Activated CD4-positive, alpha-beta T cell treated with anti-CD3 and anti-CD28 coated beads for 36 hours (primary cell): ENCODE measurements at regions not wholly inside any gene's neighbourhood (a gene's known extent, or its start where the extent isn't known, plus 50 kb on each side); places are given as distances from the start of the nearest gene placed in this dataset.

Experiments used
- ATAC-seq: fragments of 200-7000 bp; cut with Tn5 transposase; one replicate; pipeline ENCODE4 v1.10.0; 2021; ENCODE audit warnings: mild to moderate bottlenecking, moderate library complexity
- CTCF ChIA-PET: fragments of 350-600 bp; sonication (Branson Sonifier 250); formaldehyde crosslinking; loops from one replicate; lab custom pipeline; 2021; ENCODE audit warnings: antibody characterized with exemption; lab: Charles Lee
- POLR2A ChIA-PET: fragments of 350-600 bp; sonication (Branson Sonifier 250); formaldehyde crosslinking; loops from one replicate; lab custom pipeline; 2021; ENCODE audit warnings: antibody characterized with exemption, inconsistent platforms; lab: Charles Lee
- DNase-seq: peaks from one replicate; pipeline ENCODE4 v3.0.0-alpha.2; 2020
- H3K27ac Mint-ChIP-seq: one replicate; pipeline ENCODE4 v1.8.0; 2021; ENCODE audit warnings: mixed read lengths
- H3K27me3 Mint-ChIP-seq: one replicate; pipeline ENCODE4 v1.8.0; 2021; ENCODE audit warnings: mixed read lengths
- H3K36me3 Mint-ChIP-seq: one replicate; pipeline ENCODE4 v1.8.0; 2021; ENCODE audit warnings: low read depth, mixed read lengths
- H3K4me1 Mint-ChIP-seq: one replicate; pipeline ENCODE4 v1.8.0; 2021; ENCODE audit warnings: mixed read lengths
- H3K4me3 Mint-ChIP-seq: one replicate; pipeline ENCODE4 v1.8.0; 2021; ENCODE audit warnings: mild to moderate bottlenecking, moderate library complexity, mixed read lengths
- H3K9me3 Mint-ChIP-seq: one replicate; pipeline ENCODE4 v1.8.0; 2021; ENCODE audit warnings: low read depth, mixed read lengths
- intact Hi-C, 2 experiments: fragments of 100-400 bp; cut with DNase I in 1 of 2; cut with micrococcal nuclease in 1 of 2; formaldehyde crosslinking; loops; one replicate each; pipeline versions ENCODE4 v1.14.2 to v1.15.1; 2022 to 2024; cut with DNase I, micrococcal nuclease

DNA sequence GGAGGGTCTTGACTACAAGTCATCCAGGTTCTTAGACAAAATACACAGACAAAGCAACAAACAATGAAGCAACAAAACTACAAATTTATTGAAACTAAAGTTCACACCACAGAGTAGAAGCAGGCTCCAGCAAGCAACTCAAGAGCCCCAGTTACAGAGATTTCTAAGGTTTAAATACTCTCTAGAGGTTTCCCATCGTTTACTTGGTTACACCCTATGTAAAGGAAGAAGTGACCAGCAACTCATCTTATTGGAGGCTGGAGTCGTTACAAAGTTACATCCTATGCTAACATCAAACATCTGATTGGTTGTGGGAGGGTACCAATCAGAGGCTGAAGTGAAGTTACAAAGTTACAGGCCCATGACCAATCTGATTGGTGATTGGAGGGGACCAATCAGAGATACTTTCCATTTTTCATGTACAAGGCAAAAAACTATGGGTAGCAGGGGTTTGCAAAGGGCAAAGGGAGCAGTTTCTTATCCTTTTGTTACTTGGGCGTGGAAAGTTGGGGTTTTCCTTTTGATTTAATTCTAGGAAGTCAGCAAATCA lies 2292.6 kb upstream of the C9orf72 start:
- intact Hi-C loops: no loop called here
- no peak overlapping the region for H3K4me3 Mint-ChIP-seq
- POLR2A ChIA-PET: no interaction called here
- H3K9me3 Mint-ChIP-seq: peaks cover 9% of the 10 kb centered on the region
- no peak for DNase-seq
- H3K27me3 Mint-ChIP-seq: no peaks in the 10 kb centered on the region
- H3K36me3 Mint-ChIP-seq: no peaks in the 10 kb centered on the region
- H3K4me1 Mint-ChIP-seq: no peaks in the 10 kb centered on the region
- CTCF ChIA-PET: no interaction called here
- H3K27ac Mint-ChIP-seq: no peak overlapping the region
- ATAC-seq: peak; percentile 61

GRCh38 chr9:29866556-29866955 lies 2293.3 kb upstream of the C9orf72 start:
- Mint-ChIP-seq H3K9me3 (peaks cover 9% of the 10 kb centered on the region), H3K27ac (no peak overlapping the region), H3K27me3 (no peaks in the 10 kb centered on the region), H3K4me1 (no peaks in the 10 kb centered on the region), H3K4me3 (no peak overlapping the region), H3K36me3 (no peaks in the 10 kb centered on the region)
- ChIA-PET POLR2A (no interaction called here), CTCF (no interaction called here)
- intact Hi-C loops: no loop called here
- ATAC-seq (peak; percentile 55), DNase-seq (no peak)

GRCh38 chr9:29873579-29873978 lies 2300.3 kb upstream of the C9orf72 start:
- intact Hi-C loops: no loop called here
- POLR2A ChIA-PET: no interaction called here
- ATAC-seq (no peak), DNase-seq (no peak)
- Mint-ChIP-seq H3K27me3 (no peaks in the 10 kb centered on the region), H3K4me1 (no peaks in the 10 kb centered on the region), H3K4me3 (no peak overlapping the region), H3K9me3 (peaks cover 9% of the 10 kb centered on the region), H3K27ac (no peak overlapping the region), H3K36me3 (no peaks in the 10 kb centered on the region)
- CTCF ChIA-PET: no interaction called here

- Mint-ChIP-seq H3K4me3 (no peak overlapping the region), H3K9me3 (peaks cover 1% of the 10 kb centered on the region), H3K27ac (no peak overlapping the region), H3K4me1 (no peaks in the 10 kb centered on the region), H3K36me3 (no peaks in the 10 kb centered on the region), H3K27me3 (no peaks in the 10 kb centered on the region)
- CTCF ChIA-PET: no interaction called here
- POLR2A ChIA-PET: no interaction called here
- intact Hi-C loops: no loop called here
- no peak for DNase-seq
- ATAC-seq: no peak
Observed at GRCh38 chr9:29875547-29875946, 2302.3 kb upstream of the C9orf72 start.

- ATAC-seq (no peak), DNase-seq (no peak)
- peaks cover 3% of the 10 kb centered on the region for H3K9me3 Mint-ChIP-seq
- intact Hi-C loops: no loop called here
- H3K4me1 Mint-ChIP-seq: no peaks in the 10 kb centered on the region
- no peaks in the 10 kb centered on the region for H3K36me3 Mint-ChIP-seq
- CTCF ChIA-PET: no interaction called here
- no peaks in the 10 kb centered on the region for H3K27me3 Mint-ChIP-seq
- POLR2A ChIA-PET: no interaction called here
- no peak overlapping the region for H3K27ac Mint-ChIP-seq
- H3K4me3 Mint-ChIP-seq: no peak overlapping the region
Observed at GRCh38 chr9:29882767-29883166, 2309.5 kb upstream of the C9orf72 start.

DNA sequence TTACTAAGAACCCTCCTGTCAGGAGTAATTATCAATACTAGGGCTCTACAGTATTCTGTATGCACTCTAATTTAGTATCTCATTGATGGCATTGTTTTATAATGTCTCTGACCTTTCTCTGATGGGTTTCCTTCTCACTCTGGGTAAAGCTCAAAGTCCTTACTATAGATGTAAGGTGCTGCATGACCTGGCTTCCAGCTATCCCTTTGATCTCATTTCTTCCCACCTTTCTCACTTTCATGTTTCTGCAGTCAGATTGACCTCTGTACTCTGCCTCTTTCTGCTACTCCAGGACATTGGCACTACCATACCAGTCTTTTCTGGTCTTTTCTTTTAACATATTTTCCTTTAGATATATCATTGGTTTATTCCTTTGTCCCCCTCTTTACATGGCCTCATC lies 2332.8 kb upstream of the C9orf72 start:
- H3K27ac Mint-ChIP-seq: no peak overlapping the region
- CTCF ChIA-PET: no interaction called here
- no peaks in the 10 kb centered on the region for H3K4me1 Mint-ChIP-seq
- no peak overlapping the region for H3K4me3 Mint-ChIP-seq
- no peaks in the 10 kb centered on the region for H3K36me3 Mint-ChIP-seq
- intact Hi-C loops: no loop called here
- no peaks in the 10 kb centered on the region for H3K27me3 Mint-ChIP-seq
- no peak for DNase-seq
- POLR2A ChIA-PET: no interaction called here
- peaks cover 2% of the 10 kb centered on the region for H3K9me3 Mint-ChIP-seq
- no peak for ATAC-seq

DNA sequence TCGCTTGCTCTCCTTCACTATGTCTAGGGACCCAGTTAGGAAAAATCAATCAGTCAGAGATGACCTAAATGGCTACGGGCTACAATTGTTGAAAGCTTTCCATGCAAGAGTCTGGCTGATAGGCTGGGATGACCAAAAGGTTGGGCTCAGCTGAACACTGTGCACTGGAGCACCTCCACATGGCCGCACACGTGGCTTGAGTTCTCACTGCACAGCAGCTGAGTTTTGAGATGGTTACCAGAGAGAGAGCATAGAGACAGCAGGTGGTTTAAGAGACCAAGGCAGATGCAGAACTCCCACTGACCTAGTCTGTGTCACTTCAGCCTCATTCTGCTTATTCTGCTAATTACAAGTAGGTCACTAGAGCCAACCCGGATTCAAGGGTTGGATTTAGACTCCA lies 2354.8 kb upstream of the C9orf72 start:
- peaks cover 4% of the 10 kb centered on the region for H3K9me3 Mint-ChIP-seq
- ChIA-PET CTCF (interaction anchor here (0.6 kb wide), 1 partner anchor 30 kb away, joined by 3 read pairs; no protein-coding TSS in a partner anchor), POLR2A (no interaction called here)
- no peaks in the 10 kb centered on the region for H3K27me3 Mint-ChIP-seq
- no peak overlapping the region for H3K27ac Mint-ChIP-seq
- no peaks in the 10 kb centered on the region for H3K4me1 Mint-ChIP-seq
- H3K4me3 Mint-ChIP-seq: no peak overlapping the region
- intact Hi-C loops: no loop called here
- ATAC-seq (no peak), DNase-seq (no peak)
- H3K36me3 Mint-ChIP-seq: no peaks in the 10 kb centered on the region

DNA sequence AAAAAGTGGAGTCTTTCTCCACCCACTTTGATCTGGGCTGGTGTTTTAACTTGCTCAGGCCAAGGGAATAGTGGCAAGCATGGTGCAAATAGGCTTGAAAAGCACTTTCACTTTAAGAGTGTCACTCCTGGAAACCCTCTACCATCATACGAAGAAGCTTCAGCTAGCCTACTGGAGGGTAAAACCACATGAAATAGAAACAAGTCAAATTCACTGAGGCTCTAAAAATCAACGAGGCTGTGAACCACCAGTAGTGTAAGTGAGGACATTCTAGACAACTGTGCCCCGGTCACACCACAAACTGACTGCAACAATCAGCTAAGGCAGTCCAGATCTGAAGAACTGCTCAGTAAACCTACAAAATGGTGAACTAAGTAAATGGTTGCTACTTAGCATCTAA lies 2366.3 kb upstream of the C9orf72 start:
- CTCF ChIA-PET: no interaction called here
- no peaks in the 10 kb centered on the region for H3K4me1 Mint-ChIP-seq
- POLR2A ChIA-PET: no interaction called here
- no peak overlapping the region for H3K4me3 Mint-ChIP-seq
- no peak for ATAC-seq
- H3K27ac Mint-ChIP-seq: no peak overlapping the region
- no peak for DNase-seq
- H3K27me3 Mint-ChIP-seq: no peaks in the 10 kb centered on the region
- H3K9me3 Mint-ChIP-seq: peaks cover 16% of the 10 kb centered on the region
- intact Hi-C loops: no loop called here
- no peaks in the 10 kb centered on the region for H3K36me3 Mint-ChIP-seq

- ATAC-seq: no peak
- H3K4me1 Mint-ChIP-seq: no peaks in the 10 kb centered on the region
- DNase-seq: no peak
- intact Hi-C loops: no loop called here
- H3K27me3 Mint-ChIP-seq: no peaks in the 10 kb centered on the region
- CTCF ChIA-PET: no interaction called here
- H3K27ac Mint-ChIP-seq: no peak overlapping the region
- POLR2A ChIA-PET: no interaction called here
- H3K4me3 Mint-ChIP-seq: no peak overlapping the region
- peaks cover 4% of the 10 kb centered on the region for H3K9me3 Mint-ChIP-seq
- H3K36me3 Mint-ChIP-seq: no peaks in the 10 kb centered on the region
Observed at GRCh38 chr9:29945012-29945411, 2371.7 kb upstream of the C9orf72 start.

DNA sequence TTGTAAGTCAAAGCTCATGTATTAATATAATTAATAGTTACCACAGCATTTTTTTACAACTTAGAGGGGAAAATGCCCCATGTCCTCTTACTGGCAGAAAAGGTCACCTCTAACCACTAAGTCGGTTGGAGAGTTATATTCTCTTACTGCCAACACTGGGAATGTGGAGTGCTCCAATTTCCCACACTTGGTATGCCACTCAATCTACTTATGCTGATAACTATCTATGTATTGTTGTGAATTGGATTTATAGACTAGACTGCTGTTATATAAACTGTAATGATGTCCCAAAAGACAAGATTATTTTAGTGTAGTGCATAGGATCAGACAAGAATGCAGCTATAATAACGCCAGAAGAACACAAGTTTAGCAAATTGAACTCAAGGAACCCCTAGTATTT lies 2385.2 kb upstream of the C9orf72 start:
- CTCF ChIA-PET: interaction anchor here (0.6 kb wide), 1 partner anchor 30 kb away, joined by 3 read pairs; no protein-coding TSS in a partner anchor
- no peak for ATAC-seq
- Mint-ChIP-seq H3K27me3 (no peaks in the 10 kb centered on the region), H3K4me1 (no peaks in the 10 kb centered on the region), H3K36me3 (no peaks in the 10 kb centered on the region), H3K4me3 (no peak overlapping the region), H3K9me3 (peaks cover 1% of the 10 kb centered on the region), H3K27ac (no peak overlapping the region)
- no peak for DNase-seq
- intact Hi-C loops: no loop called here
- POLR2A ChIA-PET: no interaction called here

DNA sequence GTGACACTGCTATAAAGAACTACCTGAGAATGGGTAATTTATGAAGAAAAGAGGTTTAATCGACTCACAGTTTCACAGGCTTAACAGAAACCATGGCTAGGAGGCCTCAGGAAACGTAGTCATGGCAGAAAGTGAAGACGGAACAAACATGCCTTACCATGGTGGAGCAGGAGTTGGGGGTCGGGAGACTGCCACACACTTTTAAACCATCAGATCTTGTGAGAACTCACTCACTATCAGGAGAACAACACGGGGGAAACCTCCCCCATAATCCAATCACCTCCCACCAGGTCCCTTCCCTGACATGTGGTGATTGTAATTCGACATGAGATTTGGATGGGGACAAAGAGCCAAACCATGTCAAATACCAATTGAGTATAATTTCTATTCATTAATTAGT lies 2392.6 kb upstream of the C9orf72 start:
- intact Hi-C loops: no loop called here
- no peaks in the 10 kb centered on the region for H3K4me1 Mint-ChIP-seq

GRCh38 chr9:29966247-29966646 lies 2393.0 kb upstream of the C9orf72 start:
- H3K4me1 Mint-ChIP-seq: no peaks in the 10 kb centered on the region
- intact Hi-C loops: no loop called here
- ChIA-PET CTCF (no interaction called here), POLR2A (no interaction called here)
- H3K9me3 Mint-ChIP-seq: no peaks in the 10 kb centered on the region
- H3K36me3 Mint-ChIP-seq: no peaks in the 10 kb centered on the region
- no peaks in the 10 kb centered on the region for H3K27me3 Mint-ChIP-seq
- H3K27ac Mint-ChIP-seq: no peak overlapping the region
- H3K4me3 Mint-ChIP-seq: no peak overlapping the region
- DNase-seq: no peak
- ATAC-seq: no peak

More for the DNA sequence above, 2392.6 kb upstream of the C9orf72 start:
- no peak for ATAC-seq
- ChIA-PET POLR2A (no interaction called here), CTCF (no interaction called here)
- DNase-seq: no peak
- no peak overlapping the region for H3K27ac Mint-ChIP-seq
- no peaks in the 10 kb centered on the region for H3K9me3 Mint-ChIP-seq
- H3K4me3 Mint-ChIP-seq: no peak overlapping the region
- no peaks in the 10 kb centered on the region for H3K27me3 Mint-ChIP-seq
- H3K36me3 Mint-ChIP-seq: no peaks in the 10 kb centered on the region

DNA sequence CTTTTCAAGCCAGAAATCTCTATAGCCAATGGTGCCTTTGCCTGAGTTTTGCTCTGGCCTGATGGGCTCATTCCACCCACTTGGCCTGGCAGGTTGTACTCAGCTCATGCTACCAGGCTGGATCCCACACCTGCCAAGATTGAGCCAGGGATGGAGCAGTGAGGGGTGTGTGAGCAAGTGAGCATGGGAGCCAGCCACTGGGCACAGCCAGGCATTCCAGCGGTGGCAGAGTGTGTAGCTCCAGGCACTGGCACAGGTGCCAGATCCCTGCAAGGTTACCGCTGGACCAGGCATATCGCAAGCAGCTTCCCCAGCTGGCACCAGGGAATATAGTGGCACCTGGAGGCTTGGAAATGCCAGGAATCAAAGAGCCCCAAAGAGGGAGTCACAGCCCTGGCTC lies 2395.6 kb upstream of the C9orf72 start:
- ChIA-PET CTCF (no interaction called here), POLR2A (no interaction called here)
- Mint-ChIP-seq H3K4me1 (no peaks in the 10 kb centered on the region), H3K4me3 (no peak overlapping the region), H3K27ac (no peak overlapping the region), H3K9me3 (no peaks in the 10 kb centered on the region), H3K36me3 (no peaks in the 10 kb centered on the region), H3K27me3 (no peaks in the 10 kb centered on the region)
- no peak for ATAC-seq
- DNase-seq: no peak
- intact Hi-C loops: no loop called here
